T-helper 2 cell treated with Interferon-gamma antibody and Interleukin-4, amounts not matched to agents 5 μg/mL and 100 μg/mL, for 36 hours (primary cell): ENCODE measurements at regions not wholly inside any gene's neighbourhood (a gene's known extent, or its start where the extent isn't known, plus 50 kb on each side); places are given as distances from the start of the nearest gene placed in this dataset.
"Not testable (repeated sequence)": the region's sequence is repeated elsewhere in the genome, so short reads cannot be mapped to it uniquely, and the experiment has no call there.

ENCODE experiments used
- DNase-seq: peaks from one replicate; pipeline ENCODE4 v3.0.0; 2021; ENCODE audit warnings: low spot score
- H3K27ac Mint-ChIP-seq: one replicate; pipeline ENCODE4 v1.8.0; 2021; ENCODE audit warnings: mild to moderate bottlenecking, mixed read lengths
- H3K27me3 Mint-ChIP-seq: one replicate; pipeline ENCODE4 v1.8.0; 2021; ENCODE audit warnings: low read depth, mixed read lengths
- H3K36me3 Mint-ChIP-seq: one replicate; pipeline ENCODE4 v1.8.0; 2021; ENCODE audit warnings: low read depth, mixed read lengths
- H3K4me1 Mint-ChIP-seq: one replicate; pipeline ENCODE4 v1.8.0; 2021; ENCODE audit warnings: low read depth, mixed read lengths
- H3K4me3 Mint-ChIP-seq: one replicate; pipeline ENCODE4 v1.8.0; 2022; ENCODE audit warnings: mild to moderate bottlenecking, moderate library complexity, mixed read lengths
- H3K9me3 Mint-ChIP-seq: one replicate; pipeline ENCODE4 v1.8.0; 2021; ENCODE audit warnings: mixed read lengths

DNA sequence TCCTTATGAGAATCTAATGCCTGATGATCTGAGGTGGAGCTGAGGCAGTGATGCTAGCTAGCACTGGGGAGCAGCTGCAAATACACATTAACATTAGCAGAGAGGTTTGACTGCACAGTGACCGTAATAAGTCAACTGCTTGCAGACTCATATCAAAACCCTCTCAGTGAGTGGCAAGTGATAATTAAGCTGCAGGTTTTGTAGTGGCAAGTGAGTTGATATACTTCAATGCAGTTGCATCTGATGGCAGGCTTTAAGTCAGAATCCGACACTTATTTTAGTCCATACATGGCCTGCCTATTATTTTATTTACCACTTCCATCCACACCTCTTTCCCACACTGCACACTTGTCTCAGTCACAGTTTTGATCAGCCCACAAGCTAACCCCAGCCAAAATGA is 209.2 kb upstream of the IRS2 start:
- H3K9me3 Mint-ChIP-seq = no peaks in the 10 kb centered on the region
- no peaks in the 10 kb centered on the region for H3K4me1 Mint-ChIP-seq
- H3K4me3 Mint-ChIP-seq = no peak overlapping the region
- DNase-seq = no peak
- H3K27ac Mint-ChIP-seq = no peak overlapping the region
- H3K36me3 Mint-ChIP-seq = no peaks in the 10 kb centered on the region
- H3K27me3 Mint-ChIP-seq = no peaks in the 10 kb centered on the region

DNA sequence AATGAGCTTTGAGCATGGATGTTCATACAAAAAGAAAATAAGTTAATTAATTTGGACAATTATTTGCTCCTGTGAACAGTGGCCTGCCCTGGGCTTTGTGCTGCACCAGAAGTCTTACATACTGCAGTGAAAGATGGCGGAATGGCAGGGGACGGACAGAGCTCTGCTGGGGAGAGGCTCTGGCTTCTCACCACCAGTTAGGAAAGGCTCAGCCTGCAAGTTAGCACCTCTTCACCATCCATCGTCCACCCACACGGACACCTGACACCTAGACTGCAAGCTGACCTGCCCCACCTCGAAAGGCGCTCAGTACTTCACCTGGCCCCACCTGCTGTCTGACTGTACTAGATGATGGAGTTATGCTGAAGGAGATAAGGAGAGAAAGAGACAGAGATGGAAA is 203.9 kb upstream of the IRS2 start:
- H3K27ac Mint-ChIP-seq = no peak overlapping the region
- H3K36me3 Mint-ChIP-seq = no peaks in the 10 kb centered on the region
- no peaks in the 10 kb centered on the region for H3K9me3 Mint-ChIP-seq
- no peaks in the 10 kb centered on the region for H3K27me3 Mint-ChIP-seq
- H3K4me3 Mint-ChIP-seq = no peak overlapping the region
- H3K4me1 Mint-ChIP-seq = no peaks in the 10 kb centered on the region
- no peak for DNase-seq

DNA sequence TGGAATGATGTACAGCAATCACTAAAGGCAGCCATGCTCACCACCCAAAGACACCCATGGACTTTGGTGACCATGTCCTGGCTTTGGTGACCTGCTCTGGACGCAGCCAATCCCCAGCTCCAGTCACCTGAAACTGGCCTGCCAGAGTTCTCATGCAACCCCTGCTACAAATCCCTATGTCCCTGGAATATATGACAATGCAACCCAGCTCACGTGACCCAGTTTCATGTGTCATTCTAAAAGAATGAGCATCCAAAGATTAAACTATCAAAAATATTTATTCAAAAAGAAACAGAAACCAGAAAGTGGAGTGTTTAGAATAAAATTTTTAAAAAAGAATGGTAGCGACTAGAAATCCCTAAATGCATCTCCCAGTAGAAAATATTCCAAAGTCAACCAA is 203.3 kb upstream of the IRS2 start:
- no peak overlapping the region for H3K4me3 Mint-ChIP-seq
- H3K4me1 Mint-ChIP-seq = no peaks in the 10 kb centered on the region
- H3K27ac Mint-ChIP-seq = no peak overlapping the region
- H3K27me3 Mint-ChIP-seq = no peaks in the 10 kb centered on the region
- H3K36me3 Mint-ChIP-seq = no peaks in the 10 kb centered on the region
- no peaks in the 10 kb centered on the region for H3K9me3 Mint-ChIP-seq
- DNase-seq = no peak

DNA sequence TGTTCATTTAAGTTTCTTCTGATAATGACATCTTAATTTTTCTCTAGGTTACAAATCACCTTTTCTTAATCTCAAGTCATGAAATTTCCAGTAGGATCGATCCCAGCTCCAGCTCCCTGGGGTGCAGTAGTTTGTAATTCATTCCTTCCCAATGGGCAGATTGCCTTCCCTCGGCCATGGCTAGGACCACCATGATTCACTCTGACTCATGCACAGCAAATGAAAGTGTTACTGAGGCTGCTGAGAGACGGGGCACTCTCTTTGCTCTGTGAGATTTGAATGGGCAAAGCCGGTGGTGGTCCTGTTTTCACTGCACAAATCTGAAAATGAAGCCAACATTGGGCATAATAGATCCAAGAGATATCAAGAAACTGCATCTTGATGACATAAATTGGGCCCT is 202.8 kb upstream of the IRS2 start:
- Mint-ChIP-seq H3K4me1 (no peaks in the 10 kb centered on the region), H3K9me3 (no peaks in the 10 kb centered on the region), H3K27me3 (no peaks in the 10 kb centered on the region), H3K36me3 (no peaks in the 10 kb centered on the region), H3K4me3 (no peak overlapping the region), H3K27ac (no peak overlapping the region)
- DNase-seq = no peak

DNA sequence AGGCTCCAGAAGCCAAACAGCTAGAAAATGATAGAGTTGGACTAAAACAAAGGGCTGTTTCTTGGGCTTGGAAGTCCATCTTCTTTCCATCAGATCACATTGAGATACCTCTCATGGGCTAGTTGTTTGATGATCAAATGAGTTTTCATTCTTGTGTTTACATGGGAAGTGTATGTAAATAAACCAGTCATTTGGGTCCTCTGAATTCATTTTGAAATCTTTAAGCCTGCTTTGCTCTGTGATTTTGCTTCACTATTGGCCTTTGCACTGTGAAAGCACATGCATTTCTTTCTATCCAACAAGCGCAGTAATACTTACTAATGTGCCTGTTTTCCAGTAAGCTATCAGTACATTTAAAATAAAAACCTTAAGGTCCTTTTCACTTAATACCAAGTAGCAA is 200.5 kb upstream of the IRS2 start:
- no peak for DNase-seq
- Mint-ChIP-seq H3K27me3 (no peaks in the 10 kb centered on the region), H3K4me3 (no peak overlapping the region), H3K4me1 (no peaks in the 10 kb centered on the region), H3K36me3 (no peaks in the 10 kb centered on the region), H3K9me3 (no peaks in the 10 kb centered on the region), H3K27ac (no peak overlapping the region)

DNA sequence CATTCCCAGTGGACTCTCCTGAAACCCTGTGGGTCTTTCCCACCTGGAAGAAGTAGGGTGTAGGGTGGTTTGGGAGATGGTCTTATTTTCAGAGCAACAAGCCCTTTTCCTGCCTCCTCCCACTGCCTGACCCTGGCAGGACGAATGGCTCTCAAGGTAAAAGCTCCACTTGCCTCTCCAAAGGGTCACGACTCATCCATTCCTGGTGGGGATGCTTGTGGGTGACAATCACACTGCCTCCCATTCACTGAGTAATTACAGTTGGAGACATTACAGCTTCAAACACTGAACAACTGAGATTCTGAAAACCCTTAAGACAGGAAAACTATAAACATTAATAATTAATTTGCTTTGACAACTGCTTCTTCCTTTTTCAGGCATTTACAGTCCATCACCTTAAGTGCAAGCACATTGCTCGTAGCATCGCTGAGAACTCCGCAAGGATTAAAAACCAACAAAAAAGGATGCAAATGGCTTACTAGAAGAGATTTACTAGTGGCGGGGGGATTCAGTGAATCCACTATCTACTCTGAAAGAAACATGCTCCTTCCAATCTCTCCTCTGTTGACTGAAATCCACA is 199.6 kb upstream of the IRS2 start:
- no peak overlapping the region for H3K27ac Mint-ChIP-seq
- no peak for DNase-seq
- no peaks in the 10 kb centered on the region for H3K27me3 Mint-ChIP-seq
- no peaks in the 10 kb centered on the region for H3K4me1 Mint-ChIP-seq
- H3K36me3 Mint-ChIP-seq = no peaks in the 10 kb centered on the region
- no peak overlapping the region for H3K4me3 Mint-ChIP-seq
- no peaks in the 10 kb centered on the region for H3K9me3 Mint-ChIP-seq

DNA sequence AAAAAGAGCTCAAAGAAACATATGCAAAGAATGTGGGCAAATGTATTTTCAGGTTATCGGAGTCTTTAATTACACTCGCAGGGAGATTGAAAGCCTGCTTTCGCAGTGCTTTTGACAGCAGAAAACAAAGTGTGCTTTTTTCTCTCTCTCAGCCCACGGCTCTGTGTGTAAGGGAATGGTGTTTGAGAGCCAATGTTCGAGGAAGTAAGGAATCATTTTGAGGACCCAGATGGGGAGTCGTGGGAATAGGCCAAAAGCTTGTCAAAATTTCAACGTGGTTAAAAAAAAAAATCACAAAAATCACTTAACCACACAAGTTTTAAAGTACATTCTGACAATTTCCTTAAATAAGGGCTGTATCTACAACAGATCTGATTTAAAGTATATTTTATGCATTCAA is 197.1 kb upstream of the IRS2 start:
- DNase-seq = no peak
- H3K36me3 Mint-ChIP-seq = no peaks in the 10 kb centered on the region
- no peaks in the 10 kb centered on the region for H3K27me3 Mint-ChIP-seq
- no peaks in the 10 kb centered on the region for H3K9me3 Mint-ChIP-seq
- no peak overlapping the region for H3K4me3 Mint-ChIP-seq
- H3K27ac Mint-ChIP-seq = no peak overlapping the region
- H3K4me1 Mint-ChIP-seq = no peaks in the 10 kb centered on the region

DNA sequence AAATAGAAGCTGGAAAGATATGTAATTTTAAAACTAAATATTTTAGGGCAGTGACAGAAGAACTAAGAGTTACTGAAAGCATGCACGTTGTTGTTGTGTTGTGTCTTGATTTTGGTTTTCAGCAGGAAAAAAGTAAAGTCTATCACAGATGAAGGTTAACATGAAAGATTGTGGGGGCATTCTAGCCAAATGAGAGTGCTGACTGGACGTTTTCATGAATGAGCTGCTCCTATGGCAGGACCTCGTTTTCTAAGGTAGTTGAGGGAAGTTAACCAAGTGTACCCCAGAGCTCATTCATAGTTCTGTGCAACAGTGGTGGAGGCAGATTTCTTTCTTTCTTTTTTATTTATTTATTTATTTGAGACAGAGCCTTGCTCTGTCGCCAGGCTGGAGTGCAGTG is 194.6 kb upstream of the IRS2 start:
- no peak overlapping the region for H3K4me3 Mint-ChIP-seq
- no peak for DNase-seq
- no peaks in the 10 kb centered on the region for H3K9me3 Mint-ChIP-seq
- H3K4me1 Mint-ChIP-seq = no peaks in the 10 kb centered on the region
- H3K27me3 Mint-ChIP-seq = no peaks in the 10 kb centered on the region
- no peak overlapping the region for H3K27ac Mint-ChIP-seq
- H3K36me3 Mint-ChIP-seq = no peaks in the 10 kb centered on the region

DNA sequence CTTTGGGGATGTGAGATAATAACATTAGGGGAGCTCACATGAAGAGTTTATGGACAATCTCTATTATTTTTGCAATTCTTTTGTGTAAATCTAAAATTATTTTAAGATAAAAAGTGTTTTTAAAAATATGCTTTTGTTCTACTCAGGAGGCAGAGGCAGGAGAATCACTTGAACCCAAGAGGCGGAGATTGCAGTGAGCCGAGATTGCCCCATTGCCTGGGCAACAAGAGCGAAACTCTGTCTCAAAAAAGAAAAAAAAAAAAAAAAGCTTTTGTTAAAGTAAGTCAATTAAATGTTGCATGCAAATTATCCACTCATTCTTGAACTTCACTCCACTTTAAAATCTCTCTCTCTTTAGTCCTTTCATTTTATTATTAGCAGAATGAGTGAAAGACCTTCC is 193.3 kb upstream of the IRS2 start:
- H3K9me3 Mint-ChIP-seq, H3K4me3 Mint-ChIP-seq, H3K27me3 Mint-ChIP-seq, H3K4me1 Mint-ChIP-seq, H3K36me3 Mint-ChIP-seq, H3K27ac Mint-ChIP-seq, DNase-seq: not testable (repeated sequence)

DNA sequence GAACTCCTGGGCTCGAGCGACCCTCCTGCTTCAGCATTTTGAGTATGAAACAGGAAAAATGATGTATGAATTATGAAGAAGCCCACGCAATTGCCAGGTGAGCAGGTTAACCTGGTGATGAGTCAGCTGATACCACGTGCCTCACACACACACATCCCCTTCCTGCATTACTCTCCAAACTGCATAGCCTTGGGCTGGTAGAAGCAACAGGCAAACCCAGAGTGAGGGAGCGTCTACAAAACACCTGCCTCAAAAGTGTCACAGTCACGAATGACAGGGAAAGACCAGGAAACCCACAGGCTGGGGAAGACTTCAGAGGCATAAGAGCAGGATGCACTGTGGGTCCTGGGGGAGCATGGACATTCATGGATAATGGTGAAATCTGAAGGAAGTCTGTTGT is 192.8 kb upstream of the IRS2 start:
- H3K36me3 Mint-ChIP-seq = no peaks in the 10 kb centered on the region
- H3K27me3 Mint-ChIP-seq = no peaks in the 10 kb centered on the region
- no peak overlapping the region for H3K27ac Mint-ChIP-seq
- no peaks in the 10 kb centered on the region for H3K9me3 Mint-ChIP-seq
- no peaks in the 10 kb centered on the region for H3K4me1 Mint-ChIP-seq
- DNase-seq = no peak
- H3K4me3 Mint-ChIP-seq = no peak overlapping the region

DNA sequence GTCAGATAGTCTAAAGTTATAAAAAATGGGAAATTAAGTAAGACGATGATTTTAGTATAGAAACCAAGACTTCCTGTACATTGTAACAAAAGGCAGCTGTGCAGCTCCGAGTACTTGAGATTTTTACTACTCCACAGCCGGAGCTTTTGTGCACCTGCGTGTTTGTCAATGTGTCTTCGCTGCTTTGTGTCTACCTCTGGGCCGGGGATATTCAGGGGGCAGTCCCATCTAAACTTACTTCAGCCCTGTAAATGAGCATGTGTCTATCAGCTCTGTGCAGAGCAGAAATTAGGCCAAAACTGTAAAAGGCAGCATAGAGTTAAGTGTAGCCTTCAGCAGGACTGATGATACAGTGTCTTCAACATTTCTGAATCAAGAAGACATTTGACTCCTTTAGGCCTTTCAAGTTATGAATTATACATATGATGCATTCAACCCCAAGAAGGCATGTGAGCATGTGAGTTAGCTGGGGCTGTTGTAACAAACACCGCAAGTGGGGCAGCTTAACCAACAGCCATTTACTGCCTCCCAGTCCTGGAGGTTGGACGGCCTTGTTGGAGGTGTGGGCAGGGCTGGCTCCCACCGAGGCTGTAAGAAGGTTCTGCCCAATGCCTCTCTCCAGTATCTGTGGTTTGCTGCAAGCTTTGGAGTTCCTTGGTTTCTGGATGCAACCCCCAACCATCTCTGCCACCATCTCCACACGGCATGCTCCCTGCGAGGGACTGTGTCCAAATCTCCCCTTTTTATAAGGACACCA is 191.0 kb upstream of the IRS2 start:
- Mint-ChIP-seq H3K36me3 (no peaks in the 10 kb centered on the region), H3K4me1 (no peaks in the 10 kb centered on the region), H3K9me3 (no peaks in the 10 kb centered on the region), H3K27ac (no peak overlapping the region), H3K4me3 (no peak overlapping the region), H3K27me3 (no peaks in the 10 kb centered on the region)
- no peak for DNase-seq

DNA sequence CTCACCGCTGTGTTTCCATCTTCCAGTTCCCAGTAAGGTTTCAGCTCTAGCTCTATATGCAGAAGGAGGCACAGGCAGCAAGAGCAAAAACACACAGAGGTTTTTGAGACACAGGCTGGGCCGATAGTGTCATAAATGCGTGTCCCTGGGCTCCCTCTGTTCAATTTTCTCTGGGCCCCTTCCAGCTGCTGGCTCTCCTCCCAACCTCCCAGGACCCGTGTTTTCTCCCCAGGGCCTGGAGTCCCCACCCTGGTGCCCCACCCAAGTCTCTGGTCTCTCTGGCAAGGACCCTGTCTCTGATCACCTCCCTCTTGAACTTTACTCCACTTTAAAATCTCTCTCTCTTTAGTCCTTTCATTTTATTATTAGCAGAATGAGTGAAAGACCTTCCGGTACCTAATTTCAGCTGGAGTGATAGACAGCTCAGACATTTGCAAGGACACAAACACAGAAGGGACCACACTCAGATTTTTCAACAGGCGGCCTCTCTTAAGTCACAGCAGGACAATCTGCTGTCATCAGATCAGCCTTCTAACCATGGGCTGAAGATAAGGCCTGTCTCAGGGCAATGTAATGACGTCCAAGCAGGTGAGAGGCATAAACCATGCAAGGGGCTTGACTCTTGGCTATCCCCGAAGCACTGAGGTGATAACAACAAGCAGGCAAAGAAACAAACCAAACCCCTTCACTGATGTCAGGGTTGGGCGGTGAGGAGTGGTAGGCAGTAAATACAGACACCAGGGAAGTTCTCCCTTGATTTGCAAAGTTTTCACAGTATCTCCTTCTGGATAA is 190.0 kb upstream of the IRS2 start:
- Mint-ChIP-seq H3K9me3 (no peaks in the 10 kb centered on the region), H3K27me3 (no peaks in the 10 kb centered on the region), H3K36me3 (no peaks in the 10 kb centered on the region), H3K4me3 (no peak overlapping the region), H3K27ac (no peak overlapping the region), H3K4me1 (no peaks in the 10 kb centered on the region)
- no peak for DNase-seq

DNA sequence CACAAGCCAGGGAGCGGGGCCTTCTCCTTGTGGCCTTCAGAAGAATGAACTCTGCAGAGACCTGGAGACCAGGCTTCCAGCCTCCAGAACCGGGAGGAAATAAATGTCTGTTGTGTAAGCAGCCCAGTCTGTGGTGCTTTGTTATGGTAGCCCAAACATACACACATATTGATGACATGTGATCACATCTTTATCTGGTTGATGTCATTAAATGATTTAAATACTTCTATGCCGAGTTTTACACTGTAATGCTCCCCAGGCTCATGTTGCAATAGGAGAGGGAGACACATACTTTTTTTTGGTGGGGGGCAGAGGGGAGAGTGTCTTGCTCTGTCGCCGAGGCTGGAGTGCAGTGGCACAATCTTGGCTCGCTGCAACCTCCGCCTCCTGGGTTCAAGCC is 188.0 kb upstream of the IRS2 start:
- Mint-ChIP-seq H3K27me3 (no peaks in the 10 kb centered on the region), H3K27ac (no peak overlapping the region), H3K36me3 (no peaks in the 10 kb centered on the region), H3K9me3 (no peaks in the 10 kb centered on the region), H3K4me3 (no peak overlapping the region), H3K4me1 (no peaks in the 10 kb centered on the region)
- no peak for DNase-seq

DNA sequence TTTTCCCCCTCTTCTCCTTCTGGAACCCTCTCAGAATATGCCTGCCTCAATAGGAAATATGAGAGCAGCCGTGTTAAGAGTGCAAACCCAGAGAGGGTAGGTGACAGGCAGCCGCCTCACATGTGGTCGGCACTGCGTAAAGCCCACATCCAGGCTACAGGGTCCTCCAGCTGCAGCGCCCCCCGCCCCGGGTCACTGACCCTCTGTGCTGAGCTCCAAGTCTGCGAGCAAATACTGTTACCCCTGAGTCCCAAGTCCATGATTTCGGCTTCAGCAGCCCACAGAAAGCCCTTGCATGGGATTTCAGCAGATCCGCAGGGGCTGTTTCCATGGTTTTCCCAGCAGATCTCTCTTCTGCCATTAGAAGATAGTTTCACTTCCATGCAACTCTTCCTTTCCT is 186.9 kb upstream of the IRS2 start:
- Mint-ChIP-seq H3K27ac (no peak overlapping the region), H3K4me1 (no peaks in the 10 kb centered on the region), H3K4me3 (no peak overlapping the region), H3K36me3 (no peaks in the 10 kb centered on the region), H3K9me3 (no peaks in the 10 kb centered on the region), H3K27me3 (no peaks in the 10 kb centered on the region)
- no peak for DNase-seq
